Prostate gland (tissue), 2 donors: ENCODE measurements at regions not wholly inside any gene's neighbourhood (a gene's known extent, or its start where the extent isn't known, plus 50 kb on each side); places are given as distances from the start of the nearest gene placed in this dataset.

Experiments used
- DNase-seq: peaks from one replicate; pipeline ENCODE4 v3.0.0-alpha.2; 2019; ENCODE audit warnings: low spot score
- H3K27ac ChIP-seq, 2 donors: fragments of 200-600 bp; sonication (generic); 2 replicates each; pipeline ENCODE4 v1.5.1; 2017 to 2019
- H3K27me3 ChIP-seq: fragments of 200-600 bp; sonication (generic); replicated peaks from 2 replicates; pipeline ENCODE4 v1.5.1; 2019; ENCODE audit not compliant: insufficient read depth
- H3K36me3 ChIP-seq, 2 donors: fragments of 200-600 bp; sonication (generic); 1 replicate in 1 of 2; 2 replicates in 1 of 2; pipeline versions ENCODE4 v1.5.1 to v1.8.1; 2017 to 2019
- H3K4me1 ChIP-seq: fragments of 200-600 bp; sonication (generic); replicated peaks from 2 replicates; pipeline ENCODE4 v1.5.1; 2019
- H3K4me3 ChIP-seq, 2 donors: fragments of 200-600 bp; sonication (generic); 2 replicates each; pipeline ENCODE4 v1.5.1; 2017 to 2019
- H3K9me3 ChIP-seq: fragments of 200-600 bp; sonication (generic); 2 replicates; pipeline ENCODE4 v1.5.1; 2017
- CTCF ChIP-seq, 4 experiments: fragments of 200-600 bp in 2 of 4; fragments of 450-650 bp in 2 of 4; sonication (generic) in 2 of 4; IDR thresholded peaks; 1 replicate in 3 of 4; 2 replicates in 1 of 4; pipeline ENCODE4 v1.5.1; 2016 to 2019; ENCODE audit warnings: antibody characterized with exemption in 4 of 4, mild to moderate bottlenecking in 2 of 4, moderate library complexity in 2 of 4
- POLR2A ChIP-seq: fragments of 450-650 bp; IDR thresholded peaks from one replicate; pipeline ENCODE4 v1.6.1; 2016; ENCODE audit warnings: antibody characterized with exemption, mild to moderate bottlenecking
- POLR2AphosphoS5 ChIP-seq: sonication (generic); formaldehyde crosslinking; IDR thresholded peaks from one replicate; pipeline ENCODE4 v1.6.1; 2017; ENCODE audit warnings: antibody characterized with exemption
- WGBS: methylation state at CpG from one replicate; pipeline ENCODE4 v1.1.5; 2018; 5-methylcytosine and 5-hydroxymethylcytosine counted together
- intact Hi-C: fragments of 100-400 bp; cut with DNase I; formaldehyde crosslinking; loops from one replicate; pipeline ENCODE4 v1.14.2; 2022

DNA sequence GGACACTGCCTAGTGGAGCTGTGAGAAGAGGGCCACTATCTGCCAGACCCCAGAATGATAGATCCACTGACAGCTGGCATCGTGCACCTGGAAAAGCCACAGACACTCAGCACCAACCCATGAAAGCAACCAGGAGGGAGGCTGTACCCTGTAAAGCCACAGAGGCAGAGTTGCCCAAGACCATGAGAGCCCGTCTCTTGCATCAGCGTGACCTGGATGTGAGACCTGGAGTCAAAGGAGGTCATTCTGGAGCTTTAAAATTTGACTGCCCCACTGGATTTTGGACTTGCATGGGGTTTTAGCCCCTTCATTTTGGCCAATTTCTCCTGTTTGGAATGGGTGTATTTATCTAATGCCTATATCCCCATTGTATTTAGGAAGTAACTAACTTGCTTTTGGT, 83.5 kb upstream of the P3H2 start:
- intact Hi-C loops: no loop called here
- no peaks in the 10 kb centered on the region for H3K9me3 ChIP-seq
- TF ChIP-seq POLR2A (no peak), POLR2AphosphoS5 (no peak), CTCF (IDR thresholded peaks at IDR 0.05) (no peak)

GRCh38 chr3:190197346-190197763, 76.7 kb upstream of the P3H2 start:
- H3K27ac ChIP-seq: no peak overlapping the region
- intact Hi-C loops: no loop called here
- H3K27me3 ChIP-seq: no peaks in the 10 kb centered on the region
- H3K9me3 ChIP-seq: no peaks in the 10 kb centered on the region
- TF ChIP-seq CTCF (IDR thresholded peaks at IDR 0.05) (no peak), POLR2A (no peak), POLR2AphosphoS5 (no peak)
- H3K36me3 ChIP-seq: no peaks in the 10 kb centered on the region
- 85% methylated on average over 3 of the region's 3 CpGs for WGBS
- no peaks in the 10 kb centered on the region for H3K4me1 ChIP-seq
- DNase-seq: no peak
- H3K4me3 ChIP-seq: no peak overlapping the region

More for the DNA sequence above, 83.5 kb upstream of the P3H2 start:
- Histone ChIP-seq H3K4me3 (no peak overlapping the region), H3K27ac (no peak overlapping the region), H3K4me1 (no peaks in the 10 kb centered on the region), H3K36me3 (no peaks in the 10 kb centered on the region), H3K27me3 (no peaks in the 10 kb centered on the region)
- no peak for DNase-seq
- WGBS: 94% methylated on average over 3 of the region's 3 CpGs

DNA sequence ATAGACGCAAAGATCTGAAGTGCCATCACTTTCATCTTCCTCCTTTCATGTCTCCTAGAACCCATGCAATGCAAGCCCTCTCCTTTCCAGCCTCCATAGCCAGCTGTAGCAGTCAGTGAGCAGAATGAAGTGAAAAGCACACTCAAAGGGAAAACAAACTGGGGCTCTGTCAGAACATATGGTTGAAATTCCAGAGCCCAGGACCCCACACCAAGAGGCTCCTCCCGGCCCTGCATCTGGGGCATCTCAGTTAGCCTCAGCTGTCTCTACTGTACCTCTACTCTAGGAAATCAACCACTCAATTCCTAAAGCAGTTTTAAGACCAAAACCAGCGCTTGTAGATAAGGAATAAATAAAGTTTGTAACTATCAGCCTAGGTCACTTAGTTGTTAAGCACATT, 73.8 kb upstream of the P3H2 start:
- H3K27me3 ChIP-seq: no peaks in the 10 kb centered on the region
- no peak overlapping the region for H3K4me3 ChIP-seq
- no peaks in the 10 kb centered on the region for H3K9me3 ChIP-seq
- intact Hi-C loops: no loop called here
- TF ChIP-seq POLR2A: no peak
- no peak for TF ChIP-seq CTCF (IDR thresholded peaks at IDR 0.05)
- no peak for TF ChIP-seq POLR2AphosphoS5
- no peak for DNase-seq
- WGBS: 80% methylated on average over 3 of the region's 3 CpGs
- H3K27ac ChIP-seq: no peak overlapping the region
- H3K36me3 ChIP-seq: no peaks in the 10 kb centered on the region
- no peaks in the 10 kb centered on the region for H3K4me1 ChIP-seq

- Histone ChIP-seq H3K27me3 (no peaks in the 10 kb centered on the region), H3K9me3 (no peaks in the 10 kb centered on the region), H3K27ac (no peak overlapping the region), H3K36me3 (no peaks in the 10 kb centered on the region), H3K4me3 (no peak overlapping the region), H3K4me1 (no peaks in the 10 kb centered on the region)
- no peak for DNase-seq
- TF ChIP-seq CTCF (IDR thresholded peaks at IDR 0.05) (no peak), POLR2AphosphoS5 (no peak), POLR2A (no peak)
- intact Hi-C loops: no loop called here
- 59% methylated on average over 4 of the region's 4 CpGs for WGBS
These were observed 72.5 kb upstream of the P3H2 start for GRCh38 chr3:190193210-190193609.

DNA sequence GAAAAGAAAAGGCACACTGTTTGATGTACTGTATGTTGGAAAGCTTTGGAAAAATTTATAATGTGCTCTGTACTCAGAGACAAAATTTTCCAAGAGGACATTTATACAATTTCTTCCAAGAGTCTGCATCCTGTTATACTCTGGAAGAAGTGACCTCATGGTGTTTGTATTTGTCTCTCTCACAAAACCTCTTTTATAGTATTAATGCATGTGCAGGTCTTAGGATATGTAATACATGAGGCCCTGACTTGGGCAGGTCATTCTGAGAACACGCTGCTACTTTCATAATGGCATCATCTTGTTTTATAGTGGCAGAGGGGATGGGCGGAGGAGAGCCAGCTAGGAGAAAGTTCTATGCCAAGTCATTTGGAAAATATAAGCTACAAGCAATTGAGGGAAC, 72.0 kb upstream of the P3H2 start:
- DNase-seq: no peak
- Histone ChIP-seq H3K27me3 (no peaks in the 10 kb centered on the region), H3K9me3 (no peaks in the 10 kb centered on the region), H3K4me1 (no peaks in the 10 kb centered on the region), H3K4me3 (no peak overlapping the region), H3K27ac (no peak overlapping the region), H3K36me3 (no peaks in the 10 kb centered on the region)
- TF ChIP-seq CTCF (IDR thresholded peaks at IDR 0.05): no peak
- no peak for TF ChIP-seq POLR2AphosphoS5
- TF ChIP-seq POLR2A: no peak
- WGBS: 69% methylated on average over 2 of the region's 2 CpGs
- intact Hi-C loops: no loop called here
